GM18519 (cell line): ENCODE measurements at regions not wholly inside any gene's neighbourhood (a gene's known extent, or its start where the extent isn't known, plus 50 kb on each side); places are given as distances from the start of the nearest gene placed in this dataset.
"Not testable (repeated sequence)": the region's sequence is repeated elsewhere in the genome, so short reads cannot be mapped to it uniquely, and the experiment has no call there.

Experiments
- ATAC-seq: cut with Tn5 transposase; IDR thresholded peaks from one replicate; pipeline ENCODE4 v1.9.1; 2021; ENCODE audit warnings: mild to moderate bottlenecking, moderate library complexity; ENCODE audit not compliant: unreplicated experiment, low FRiP score

- ATAC-seq, result no peak
These were observed 55.1 kb upstream of the STARD13 start for GRCh38 chr13:33340631-33341030.

DNA sequence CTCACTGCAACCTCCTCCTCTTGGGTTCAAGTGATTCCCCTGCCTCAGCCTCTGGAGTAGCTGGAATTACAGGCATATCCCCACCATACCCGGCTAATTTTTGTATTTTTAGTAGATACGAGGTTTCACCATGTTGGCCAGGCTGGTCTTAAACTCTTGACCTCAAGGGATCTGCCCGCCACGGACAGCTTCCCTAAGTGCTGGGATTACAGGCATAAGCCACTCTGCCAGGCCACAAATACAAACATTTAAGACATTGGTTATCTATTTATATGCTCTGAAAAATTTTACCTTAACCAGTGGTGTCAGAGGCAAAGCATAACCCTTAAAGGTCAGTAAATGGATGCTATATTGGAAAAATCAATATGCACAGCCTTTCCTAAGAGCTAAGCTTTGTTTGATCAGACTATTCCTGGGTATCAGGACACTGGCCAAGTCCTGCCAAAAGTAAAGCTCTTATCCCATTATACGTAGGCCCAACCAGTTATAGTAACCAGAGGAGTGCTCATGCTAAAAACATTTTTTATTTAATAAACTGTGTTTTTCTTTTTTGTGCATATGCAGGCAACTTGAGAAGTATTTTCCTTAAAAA, 56.4 kb upstream of the STARD13 start:
- ATAC-seq, result no peak

DNA sequence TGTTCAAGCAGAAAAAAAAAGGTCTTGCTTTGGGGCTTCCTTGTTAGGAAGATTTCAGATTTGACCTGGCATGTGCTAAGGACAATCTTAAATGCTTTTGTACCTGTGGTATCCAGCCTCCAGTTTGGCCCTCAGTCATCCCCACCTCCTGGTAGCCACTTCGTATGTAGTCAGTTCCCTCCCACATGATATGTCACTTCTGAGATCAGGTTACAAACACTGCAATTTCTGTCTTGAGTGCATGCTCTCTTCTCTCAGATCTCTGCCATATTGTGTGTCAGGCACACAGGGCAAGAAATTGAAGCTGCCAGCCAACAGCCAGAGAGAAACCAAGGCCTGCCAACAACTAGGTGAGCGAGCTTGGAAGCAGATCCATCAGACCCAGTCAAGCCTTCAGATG, 60.3 kb upstream of the STARD13 start:
- no peak for ATAC-seq

DNA sequence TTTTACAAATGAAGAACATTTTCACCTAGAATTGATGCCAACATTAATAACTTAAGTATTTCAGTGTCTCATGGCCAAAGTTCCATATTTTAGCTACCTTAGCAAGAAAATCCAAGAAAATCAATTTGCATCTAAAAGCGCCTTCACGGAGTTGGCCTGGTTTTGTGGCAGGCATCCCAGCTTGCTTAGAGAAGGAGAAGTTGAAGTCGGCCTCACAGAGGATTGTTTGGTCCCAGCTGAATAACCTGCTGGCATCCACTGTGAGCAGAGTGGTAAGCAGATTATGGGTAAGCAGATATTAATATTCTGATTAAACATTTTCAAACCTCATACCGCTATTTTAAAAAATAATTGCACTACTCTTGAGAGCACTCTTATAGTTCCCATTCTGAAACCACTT, 62.3 kb upstream of the STARD13 start:
- no peak for ATAC-seq

GRCh38 chr13:33348366-33348765, 62.8 kb upstream of the STARD13 start:
- no peak for ATAC-seq

DNA sequence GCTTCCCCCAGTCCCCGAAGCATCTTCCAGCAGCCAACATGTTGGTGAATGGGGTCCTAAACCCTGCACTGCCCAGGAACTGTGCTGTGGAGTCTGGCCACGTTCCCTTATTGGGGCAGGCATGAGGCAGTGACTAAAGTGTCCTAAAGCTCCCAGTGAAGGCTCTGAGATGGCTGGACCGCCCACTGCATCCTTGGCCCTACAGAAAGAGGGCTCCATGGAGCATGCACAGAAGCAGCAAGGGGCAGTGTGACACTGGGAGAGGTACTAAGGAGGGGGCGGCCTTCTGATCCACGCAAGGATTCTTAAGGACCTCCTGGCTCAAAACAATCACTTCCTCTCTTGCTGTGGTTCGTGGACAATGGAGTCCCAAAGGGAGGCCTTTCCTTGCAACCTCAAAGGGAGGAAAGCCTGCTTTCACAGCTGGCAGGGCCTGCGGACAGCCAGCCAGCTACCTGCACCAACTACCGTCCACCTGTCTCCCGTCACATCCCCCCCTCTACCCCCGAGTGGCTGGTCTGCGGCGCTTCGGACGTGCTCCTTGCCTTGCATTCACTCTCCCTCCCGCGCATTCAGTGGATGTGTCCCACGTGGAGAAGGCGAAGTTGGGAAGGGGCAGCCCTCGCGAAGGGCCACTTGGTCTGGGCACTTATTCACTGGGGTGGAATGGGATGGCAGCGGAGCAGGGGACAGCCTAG, 63.9 kb upstream of the STARD13 start:
- no peak for ATAC-seq

DNA sequence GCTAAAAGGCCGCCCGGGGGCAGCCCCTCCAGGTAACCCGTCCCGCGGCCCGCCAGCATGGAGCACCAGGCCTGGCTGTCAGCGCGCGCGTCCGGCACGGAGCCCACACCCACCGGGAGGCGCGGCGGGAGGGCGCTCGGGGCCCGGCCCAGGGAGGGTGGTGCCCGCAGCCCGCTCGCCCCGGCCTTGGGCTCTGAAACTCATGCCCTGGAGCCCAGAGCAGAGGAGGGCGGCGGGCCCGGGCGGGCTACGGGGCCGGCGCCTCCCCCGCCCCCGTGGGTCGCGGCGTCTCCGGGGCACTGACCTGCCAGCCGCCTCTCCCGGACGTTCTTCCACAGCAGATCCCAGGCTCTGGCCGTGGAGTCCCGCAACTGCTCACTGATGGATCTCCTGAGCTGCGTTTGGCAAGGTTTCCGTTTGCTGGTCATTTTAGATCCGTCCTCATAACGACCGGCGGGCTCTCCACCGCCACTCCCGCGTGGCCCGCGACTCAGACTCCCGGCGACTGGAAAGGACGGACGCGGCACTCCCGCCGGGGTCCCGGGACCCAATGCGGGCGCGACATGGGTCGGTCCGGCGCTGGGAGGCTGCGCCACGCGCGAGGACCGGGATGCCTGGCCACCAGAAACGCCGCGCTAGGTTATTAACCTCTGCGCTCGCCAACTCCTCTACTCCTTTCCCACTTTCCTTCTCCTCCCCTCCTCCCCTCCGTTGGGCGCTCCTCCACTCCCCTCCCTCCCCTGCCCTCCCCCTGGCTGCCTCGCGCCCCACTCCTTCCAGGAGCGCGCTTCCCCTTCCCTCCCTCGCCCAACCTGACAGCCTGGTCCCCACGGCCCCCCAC, 64.7 kb upstream of the STARD13 start:
- no peak for ATAC-seq

DNA sequence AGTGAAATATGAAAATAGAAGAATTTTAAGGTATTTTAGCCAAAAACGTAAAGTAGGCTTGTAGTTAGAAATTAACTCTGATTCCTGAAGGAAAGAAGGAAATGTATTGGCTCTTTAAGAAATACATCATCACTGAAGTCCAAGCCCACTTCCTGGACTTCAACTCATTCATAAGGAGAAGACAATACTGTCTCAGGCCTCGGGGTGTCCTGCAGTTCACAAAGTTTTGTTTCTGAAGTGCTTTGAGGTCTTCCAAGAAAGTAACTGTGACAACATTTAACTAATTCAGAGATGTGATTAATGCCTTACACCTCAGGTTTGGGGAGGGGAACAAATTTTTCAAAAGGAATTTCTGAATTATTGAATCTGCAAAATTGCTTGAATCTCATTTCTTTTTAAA, 65.8 kb upstream of the STARD13 start:
- no peak for ATAC-seq

DNA sequence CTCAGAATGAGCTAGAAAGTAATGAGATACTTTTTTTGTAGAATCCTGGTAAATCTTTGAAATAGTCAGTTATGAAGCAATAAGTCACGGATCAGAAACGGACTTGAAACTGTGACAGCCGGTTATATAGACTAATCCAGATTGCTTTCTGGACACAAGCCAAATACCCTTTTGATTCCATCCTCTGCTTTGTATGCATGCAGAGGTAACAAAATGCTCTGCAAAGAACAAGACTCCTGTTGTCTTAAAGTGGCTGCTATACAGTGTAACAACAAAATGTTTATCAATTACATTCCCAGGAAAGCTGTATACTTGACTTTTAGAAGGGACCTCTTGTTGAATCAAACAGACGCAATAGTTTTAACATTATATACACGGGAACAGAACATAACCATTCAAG, 66.5 kb upstream of the STARD13 start:
- no peak for ATAC-seq

DNA sequence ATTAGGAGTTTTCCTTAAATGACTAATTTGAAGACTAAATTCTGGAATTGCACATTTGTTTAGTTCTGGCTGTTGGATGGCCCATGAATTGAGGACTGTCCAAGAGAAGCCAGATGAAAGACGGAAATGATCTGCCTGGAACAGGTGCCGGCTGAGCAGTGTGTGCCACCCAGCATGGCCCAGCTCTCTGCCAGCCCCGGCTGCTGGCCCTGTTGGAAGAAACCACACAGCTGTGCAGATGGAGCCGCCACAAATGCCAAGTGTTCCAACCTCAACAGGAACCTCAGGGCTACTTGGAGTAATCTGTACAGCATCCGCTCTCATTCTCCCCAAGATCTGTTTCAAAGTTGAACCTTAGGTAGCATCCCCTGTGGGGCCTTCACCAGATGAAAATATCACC, 67.0 kb upstream of the STARD13 start:
- ATAC-seq, result no peak

DNA sequence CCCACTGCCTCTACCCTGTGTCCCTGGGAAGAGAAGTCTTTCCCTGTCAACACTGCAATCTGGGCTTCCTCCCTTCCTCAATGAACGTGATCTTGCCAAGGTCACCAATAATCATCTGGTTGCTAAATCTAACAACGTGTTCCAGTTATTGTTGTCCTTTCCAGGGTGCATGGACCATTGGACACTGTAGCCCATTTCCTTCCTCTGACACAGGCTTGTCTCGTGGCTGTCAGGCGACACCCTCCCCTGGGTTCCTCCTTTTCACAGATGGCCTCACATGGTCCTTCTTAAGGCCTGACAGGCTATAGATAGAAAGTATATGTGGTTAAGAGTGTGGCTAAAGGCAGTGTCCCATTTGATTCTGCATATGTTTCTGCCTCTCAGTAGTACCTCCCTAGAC, 67.7 kb upstream of the STARD13 start:
- peak; percentile 56 for ATAC-seq

DNA sequence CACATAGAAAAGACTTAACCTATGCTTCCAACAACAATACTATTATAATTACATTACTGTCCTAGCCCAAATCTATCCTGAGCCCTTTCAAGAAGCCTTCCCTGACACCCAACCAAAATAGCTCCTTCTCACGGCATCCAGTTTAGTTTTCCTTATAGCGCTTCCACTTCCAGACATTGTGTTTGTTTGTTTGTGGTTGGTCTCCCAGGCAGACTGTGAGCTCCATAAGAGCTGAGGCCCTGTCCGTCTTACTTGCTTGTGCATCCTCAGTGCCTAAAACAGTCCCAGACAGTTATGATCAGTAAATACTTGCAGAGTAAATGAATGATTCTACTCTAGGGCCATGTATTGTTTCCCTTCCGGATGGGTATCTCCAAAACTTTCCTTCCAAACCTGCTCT, 68.1 kb upstream of the STARD13 start:
- ATAC-seq, result no peak

- ATAC-seq, result no peak
These were observed 69.8 kb upstream of the STARD13 start for GRCh38 chr13:33355201-33355895.

GRCh38 chr13:33358076-33358475, 72.5 kb upstream of the STARD13 start:
- ATAC-seq, result not testable (repeated sequence)

GRCh38 chr13:33362986-33363727, 77.6 kb upstream of the STARD13 start:
- ATAC-seq, result no peak

DNA sequence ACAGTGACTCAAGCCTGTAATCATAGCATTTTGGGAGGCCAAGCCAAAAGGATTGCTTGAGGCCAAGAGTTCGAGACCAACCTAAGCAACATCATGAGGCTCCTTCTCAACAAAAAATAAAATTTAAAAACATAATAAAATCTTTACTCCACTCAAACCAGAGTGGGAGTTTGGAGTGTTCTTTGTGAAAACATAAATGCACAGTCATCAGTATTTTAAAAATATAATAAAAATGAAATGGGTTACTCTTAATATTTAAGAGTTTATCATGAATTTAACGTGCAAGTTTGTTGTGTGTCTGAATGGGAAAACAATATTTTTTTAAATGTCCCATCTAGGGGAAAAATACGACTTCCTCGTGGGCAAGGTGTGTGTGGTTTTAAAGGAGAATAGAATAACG, 78.6 kb upstream of the STARD13 start:
- no peak for ATAC-seq

- no peak for ATAC-seq
These were observed 81.0 kb upstream of the STARD13 start for GRCh38 chr13:33366469-33367062.

GRCh38 chr13:33367171-33367895, 81.8 kb upstream of the STARD13 start:
- no peak for ATAC-seq

GRCh38 chr13:33367926-33368325, 82.4 kb upstream of the STARD13 start:
- peak; percentile 49 for ATAC-seq
